HG02759 (cell line): ENCODE measurements at regions not wholly inside any gene's neighbourhood (a gene's known extent, or its start where the extent isn't known, plus 50 kb on each side); places are given as distances from the start of the nearest gene placed in this dataset.

Experiments used
- ATAC-seq: cut with Tn5 transposase; IDR thresholded peaks from one replicate; pipeline ENCODE4 v1.9.1; 2021; ENCODE audit warnings: mild to moderate bottlenecking, moderate library complexity; ENCODE audit not compliant: unreplicated experiment

- ATAC-seq = no peak
Observed at GRCh38 chr22:48678171-48679135, 1149.2 kb downstream of the BRD1 start.

- no peak for ATAC-seq
Observed at GRCh38 chr22:48677621-48678020, 1150.1 kb downstream of the BRD1 start.

- ATAC-seq = no peak
Observed at GRCh38 chr22:48677168-48677520, 1150.5 kb downstream of the BRD1 start.

GRCh38 chr22:48676266-48677167 is 1151.2 kb downstream of the BRD1 start:
- ATAC-seq = no peak

- ATAC-seq = no peak
Observed at GRCh38 chr22:48675830-48676145, 1151.9 kb downstream of the BRD1 start.

- ATAC-seq = no peak
Observed at GRCh38 chr22:48675141-48675829, 1152.4 kb downstream of the BRD1 start.

- ATAC-seq = no peak
Observed at GRCh38 chr22:48673806-48674500, 1153.7 kb downstream of the BRD1 start.

GRCh38 chr22:48672387-48672786 is 1155.3 kb downstream of the BRD1 start:
- ATAC-seq = no peak

GRCh38 chr22:48670731-48671130 is 1156.9 kb downstream of the BRD1 start:
- ATAC-seq = no peak

GRCh38 chr22:48669986-48670716 is 1157.5 kb downstream of the BRD1 start:
- no peak for ATAC-seq

- no peak for ATAC-seq
Observed at GRCh38 chr22:48669226-48669625, 1158.4 kb downstream of the BRD1 start.

GRCh38 chr22:48667289-48667688 is 1160.4 kb downstream of the BRD1 start:
- ATAC-seq = no peak

- ATAC-seq = no peak
Observed at GRCh38 chr22:48666620-48667019, 1161.1 kb downstream of the BRD1 start.

GRCh38 chr22:48665311-48665995 is 1162.2 kb downstream of the BRD1 start:
- no peak for ATAC-seq

- no peak for ATAC-seq
Observed at GRCh38 chr22:48664586-48664985, 1163.1 kb downstream of the BRD1 start.

- ATAC-seq = no peak
Observed at GRCh38 chr22:48663297-48663696, 1164.4 kb downstream of the BRD1 start.

- no peak for ATAC-seq
Observed at GRCh38 chr22:48662476-48663135, 1165.1 kb downstream of the BRD1 start.

GRCh38 chr22:48661984-48662383 is 1165.7 kb downstream of the BRD1 start:
- no peak for ATAC-seq
